Prostate gland (tissue), 2 donors: ENCODE measurements at regions not wholly inside any gene's neighbourhood (a gene's known extent, or its start where the extent isn't known, plus 50 kb on each side); places are given as distances from the start of the nearest gene placed in this dataset.

Experiments used
- CTCF ChIP-seq, 4 experiments: fragments of 200-600 bp in 2 of 4; fragments of 450-650 bp in 2 of 4; sonication (generic) in 2 of 4; IDR thresholded peaks; 1 replicate in 3 of 4; 2 replicates in 1 of 4; pipeline ENCODE4 v1.5.1; 2016 to 2019; ENCODE audit warnings: antibody characterized with exemption in 4 of 4, mild to moderate bottlenecking in 2 of 4, moderate library complexity in 2 of 4
- POLR2A ChIP-seq: fragments of 450-650 bp; IDR thresholded peaks from one replicate; pipeline ENCODE4 v1.6.1; 2016; ENCODE audit warnings: antibody characterized with exemption, mild to moderate bottlenecking
- POLR2AphosphoS5 ChIP-seq: sonication (generic); formaldehyde crosslinking; IDR thresholded peaks from one replicate; pipeline ENCODE4 v1.6.1; 2017; ENCODE audit warnings: antibody characterized with exemption

GRCh38 chr6:103875221-103875620 is 984.5 kb downstream of the HACE1 start:
- TF ChIP-seq CTCF (IDR thresholded peaks at IDR 0.05) (no peak), POLR2AphosphoS5 (no peak), POLR2A (no peak)
